ENCODE measurements at regions not wholly inside any gene's neighbourhood (a gene's known extent, or its start where the extent isn't known, plus 50 kb on each side); places are given as distances from the start of the nearest gene placed in this dataset.

DNA sequence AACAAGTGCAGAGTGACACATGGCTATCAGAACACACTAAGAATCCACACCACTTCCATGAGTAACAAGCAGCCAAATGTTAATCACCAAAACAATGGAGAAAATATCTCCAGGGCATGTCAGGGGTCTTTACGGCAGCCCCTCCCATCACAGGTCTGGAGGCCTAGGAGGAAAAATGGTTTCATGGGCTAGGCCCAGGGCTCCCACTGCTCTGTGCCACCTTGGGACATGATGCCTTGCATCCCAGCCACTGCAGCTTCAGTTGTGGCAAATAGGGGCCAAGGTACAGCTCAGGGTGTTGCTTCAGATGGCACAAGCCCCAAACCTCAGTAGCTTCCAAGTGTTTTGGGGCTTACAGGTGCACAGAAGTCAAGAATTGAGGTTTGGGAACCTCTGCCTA, 66.6 kb downstream of the NEURL3 start:
- 83% methylated on average over 1 of the region's 1 CpG for WGBS (ENCODE audit: insufficient coverage)
- peaks cover 0 to 7% of the 10 kb centered on the region in 2 donors for H3K27me3 Mint-ChIP-seq

DNA sequence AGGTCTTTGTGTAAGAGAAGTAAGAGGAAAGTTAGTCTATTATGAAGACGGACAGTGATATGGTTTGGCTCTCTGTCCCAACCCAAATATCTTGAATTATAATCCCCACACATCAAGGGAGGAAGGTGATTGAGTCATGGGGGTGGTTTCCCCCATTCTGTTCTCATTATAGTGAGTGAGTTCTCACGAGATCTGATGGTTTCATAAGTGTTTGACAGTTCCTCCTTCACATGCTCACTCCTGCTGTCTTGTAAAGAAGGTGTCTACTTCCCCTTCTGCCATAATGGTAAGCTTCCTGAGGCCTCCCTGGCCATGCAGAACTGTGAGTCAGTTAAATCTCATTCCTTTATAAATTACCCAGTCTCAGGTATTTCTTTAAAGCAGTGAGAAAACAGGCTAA, 67.6 kb downstream of the NEURL3 start:
- Mint-ChIP-seq H3K27ac (no peak overlapping the region), H3K9me3 (peaks cover 0 to 14% (median 3%) of the 10 kb centered on the region in 3 donors), H3K27me3 (peaks cover 0 to 7% of the 10 kb centered on the region in 2 donors), H3K36me3 (peaks cover 8% of the 10 kb centered on the region), H3K4me3 (no peak overlapping the region), H3K4me1 (no peaks in the 10 kb centered on the region)
- no peaks in the 10 kb centered on the region for H3K36me3 ChIP-seq (ENCODE audit: control insufficient read depth in 2 of 2, extremely low read depth in 1 of 2, insufficient read depth in 1 of 2, low read length in 1 of 2)
- H3K4me1 ChIP-seq (ENCODE audit: control insufficient read depth in 1 of 2, extremely low read depth in 1 of 2, insufficient read depth in 2 of 2, low read length in 2 of 2): no peaks in the 10 kb centered on the region
- no peaks in the 10 kb centered on the region for H3K9me3 ChIP-seq
- peaks cover 0 to 7% of the 10 kb centered on the region in 2 experiments for H3K27me3 ChIP-seq (replicated peaks in 1 of 2; ENCODE audit: control insufficient read depth in 2 of 2, extremely low read depth in 1 of 2, insufficient read depth in 2 of 2, low read length in 1 of 2)
- WGBS (ENCODE audit: insufficient coverage): no CpG with 5 or more reads among the region's 2 CpGs
- no peak for ATAC-seq (replicated peaks in 1 of 4)
- POLR2A ChIA-PET: interaction anchor here in 1 of 2 donors (0.6 kb wide), 1 partner anchor 172 kb away, joined by 4 read pairs; no protein-coding TSS in a partner anchor
- CTCF ChIA-PET: no interaction called here
- no peak for DNase-seq
- H3K27ac ChIP-seq (ENCODE audit: low read length): no peak overlapping the region
- no peak overlapping the region for H3K4me3 ChIP-seq (ENCODE audit: control insufficient read depth in 1 of 2, extremely low read depth in 1 of 2, low read length in 1 of 2)

More for the DNA sequence above, 66.6 kb downstream of the NEURL3 start:
- ChIA-PET CTCF (no interaction called here), POLR2A (no interaction called here)
- Mint-ChIP-seq H3K4me1 (no peaks in the 10 kb centered on the region), H3K36me3 (peaks cover 8% of the 10 kb centered on the region), H3K27ac (no peak overlapping the region), H3K4me3 (no peak overlapping the region), H3K9me3 (peaks cover 0 to 14% (median 3%) of the 10 kb centered on the region in 3 donors)
- no peaks in the 10 kb centered on the region for H3K4me1 ChIP-seq (ENCODE audit: control insufficient read depth in 1 of 2, extremely low read depth in 1 of 2, insufficient read depth in 2 of 2, low read length in 2 of 2)
- H3K36me3 ChIP-seq (ENCODE audit: control insufficient read depth in 2 of 2, extremely low read depth in 1 of 2, insufficient read depth in 1 of 2, low read length in 1 of 2): no peaks in the 10 kb centered on the region
- no peaks in the 10 kb centered on the region for H3K9me3 ChIP-seq
- H3K27ac ChIP-seq (ENCODE audit: low read length): no peak overlapping the region
- no peak overlapping the region for H3K4me3 ChIP-seq (ENCODE audit: control insufficient read depth in 1 of 2, extremely low read depth in 1 of 2, low read length in 1 of 2)
- peaks cover 0 to 7% of the 10 kb centered on the region in 2 experiments for H3K27me3 ChIP-seq (replicated peaks in 1 of 2; ENCODE audit: control insufficient read depth in 2 of 2, extremely low read depth in 1 of 2, insufficient read depth in 2 of 2, low read length in 1 of 2)
- ATAC-seq (replicated peaks in 1 of 4) (no peak), DNase-seq (no peak)

DNA sequence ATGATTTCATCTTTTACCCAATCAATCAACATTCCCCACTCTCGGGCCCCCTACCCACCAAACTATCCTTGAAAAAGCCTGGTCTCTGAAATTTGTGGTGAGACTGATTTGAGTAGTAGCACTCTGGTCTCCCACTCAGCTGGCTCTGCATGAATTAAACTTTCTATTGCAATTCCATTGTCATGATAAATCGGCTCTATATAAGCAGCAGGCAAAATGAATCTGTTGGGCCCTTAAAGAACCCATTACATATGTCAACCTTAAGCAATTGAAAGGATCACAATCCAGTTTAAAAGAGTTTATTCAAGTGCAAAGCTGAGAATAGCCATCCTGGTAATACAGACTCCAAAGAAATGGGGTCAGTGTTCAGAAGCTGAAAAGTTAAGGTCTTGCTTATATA, 68.2 kb downstream of the NEURL3 start:
- no peaks in the 10 kb centered on the region for H3K4me1 Mint-ChIP-seq
- ATAC-seq (replicated peaks in 1 of 4): no peak
- H3K27me3 Mint-ChIP-seq: peaks cover 0 to 7% of the 10 kb centered on the region in 2 donors
- H3K27me3 ChIP-seq (replicated peaks in 1 of 2; ENCODE audit: control insufficient read depth in 2 of 2, extremely low read depth in 1 of 2, insufficient read depth in 2 of 2, low read length in 1 of 2): peaks cover 0 to 7% of the 10 kb centered on the region in 2 experiments
- H3K27ac Mint-ChIP-seq: no peak overlapping the region
- no CpG with 5 or more reads among the region's 2 CpGs for WGBS (ENCODE audit: insufficient coverage)
- H3K4me3 ChIP-seq (ENCODE audit: control insufficient read depth in 1 of 2, extremely low read depth in 1 of 2, low read length in 1 of 2): no peak overlapping the region
- H3K9me3 Mint-ChIP-seq: peaks cover 0 to 14% (median 3%) of the 10 kb centered on the region in 3 donors
- no peaks in the 10 kb centered on the region for H3K4me1 ChIP-seq (ENCODE audit: control insufficient read depth in 1 of 2, extremely low read depth in 1 of 2, insufficient read depth in 2 of 2, low read length in 2 of 2)
- POLR2A ChIA-PET: interaction anchor here in 1 of 2 donors (0.6 kb wide), 1 partner anchor 173 kb away, joined by 4 read pairs; no protein-coding TSS in a partner anchor
- no peaks in the 10 kb centered on the region for H3K9me3 ChIP-seq
- DNase-seq: no peak
- no peaks in the 10 kb centered on the region for H3K36me3 ChIP-seq (ENCODE audit: control insufficient read depth in 2 of 2, extremely low read depth in 1 of 2, insufficient read depth in 1 of 2, low read length in 1 of 2)
- CTCF ChIA-PET: no interaction called here
- no peak overlapping the region for H3K4me3 Mint-ChIP-seq
- H3K36me3 Mint-ChIP-seq: peaks cover 8% of the 10 kb centered on the region
- H3K27ac ChIP-seq (ENCODE audit: low read length): no peak overlapping the region

DNA sequence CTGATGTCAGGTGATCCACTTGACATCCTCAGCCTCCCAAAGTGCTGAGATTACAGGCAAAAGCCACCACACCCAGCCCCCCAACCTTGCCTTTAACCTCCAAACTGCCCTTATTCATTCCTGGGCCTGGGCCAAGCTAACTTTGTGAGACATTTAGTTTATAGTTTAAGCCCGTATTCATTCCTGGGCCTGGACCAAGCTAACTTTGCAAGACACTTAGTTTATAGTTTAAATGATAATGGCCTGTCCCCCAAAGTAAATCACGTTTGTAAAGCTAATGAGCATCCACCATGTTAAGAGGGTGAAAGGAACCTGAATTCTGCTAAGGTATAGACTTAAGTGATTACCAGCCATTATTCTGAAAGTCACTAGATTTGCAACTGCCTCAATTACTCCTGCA, 68.7 kb downstream of the NEURL3 start:
- Mint-ChIP-seq H3K36me3 (peaks cover 8% of the 10 kb centered on the region), H3K4me3 (no peak overlapping the region), H3K4me1 (no peaks in the 10 kb centered on the region), H3K27me3 (peaks cover 0 to 7% of the 10 kb centered on the region in 2 donors), H3K27ac (no peak overlapping the region), H3K9me3 (peaks cover 0 to 14% (median 3%) of the 10 kb centered on the region in 3 donors)
- H3K4me3 ChIP-seq (ENCODE audit: control insufficient read depth in 1 of 2, extremely low read depth in 1 of 2, low read length in 1 of 2): no peak overlapping the region
- CTCF ChIA-PET: no interaction called here
- no peak overlapping the region for H3K27ac ChIP-seq (ENCODE audit: low read length)
- DNase-seq (no peak), ATAC-seq (replicated peaks in 1 of 4) (no peak)
- H3K36me3 ChIP-seq (ENCODE audit: control insufficient read depth in 2 of 2, extremely low read depth in 1 of 2, insufficient read depth in 1 of 2, low read length in 1 of 2): no peaks in the 10 kb centered on the region
- no peaks in the 10 kb centered on the region for H3K4me1 ChIP-seq (ENCODE audit: control insufficient read depth in 1 of 2, extremely low read depth in 1 of 2, insufficient read depth in 2 of 2, low read length in 2 of 2)
- no peaks in the 10 kb centered on the region for H3K9me3 ChIP-seq
- WGBS (ENCODE audit: insufficient coverage): no CpG with 5 or more reads among the region's 2 CpGs
- POLR2A ChIA-PET: no interaction called here
- H3K27me3 ChIP-seq (replicated peaks in 1 of 2; ENCODE audit: control insufficient read depth in 2 of 2, extremely low read depth in 1 of 2, insufficient read depth in 2 of 2, low read length in 1 of 2): peaks cover 0 to 7% of the 10 kb centered on the region in 2 experiments

DNA sequence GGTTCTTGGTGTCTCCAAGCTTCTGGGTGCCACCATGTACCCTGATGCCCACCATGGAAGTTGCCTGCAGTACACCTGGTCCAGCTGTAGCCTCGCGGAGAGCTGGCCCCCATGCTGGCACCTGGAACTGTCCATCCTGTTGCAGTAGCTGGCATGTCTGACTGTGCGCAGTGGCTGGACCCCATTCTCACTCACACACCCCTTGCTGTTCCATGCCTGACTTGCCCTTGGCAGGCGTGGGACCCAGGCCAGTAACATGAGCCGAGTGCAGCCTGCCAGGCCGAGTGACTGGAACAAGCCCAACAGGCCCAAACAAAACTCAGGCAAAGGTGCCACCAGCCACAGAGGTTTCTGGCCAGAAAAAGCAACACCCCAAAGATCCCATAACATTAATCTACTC, 73.8 kb downstream of the NEURL3 start:
- Mint-ChIP-seq H3K4me3 (no peak overlapping the region), H3K27me3 (peaks cover 11 to 29% of the 10 kb centered on the region in 2 donors), H3K9me3 (peaks cover 0 to 7% (median 3%) of the 10 kb centered on the region in 3 donors), H3K36me3 (no peaks in the 10 kb centered on the region), H3K4me1 (peaks cover 0 to 2% (median 0%) of the 10 kb centered on the region in 3 donors), H3K27ac (no peak overlapping the region)
- Histone ChIP-seq H3K36me3 (ENCODE audit: control insufficient read depth in 2 of 2, extremely low read depth in 1 of 2, insufficient read depth in 1 of 2, low read length in 1 of 2) (no peaks in the 10 kb centered on the region), H3K27me3 (replicated peaks in 1 of 2; ENCODE audit: control insufficient read depth in 2 of 2, extremely low read depth in 1 of 2, insufficient read depth in 2 of 2, low read length in 1 of 2) (peaks cover 0 to 12% of the 10 kb centered on the region in 2 experiments), H3K9me3 (no peaks in the 10 kb centered on the region), H3K27ac (ENCODE audit: low read length) (no peak overlapping the region), H3K4me3 (ENCODE audit: control insufficient read depth in 1 of 2, extremely low read depth in 1 of 2, low read length in 1 of 2) (no peak overlapping the region), H3K4me1 (ENCODE audit: control insufficient read depth in 1 of 2, extremely low read depth in 1 of 2, insufficient read depth in 2 of 2, low read length in 2 of 2) (no peaks in the 10 kb centered on the region)
- ATAC-seq (replicated peaks in 1 of 4): no peak
- 94% methylated on average over 6 of the region's 6 CpGs for WGBS (ENCODE audit: insufficient coverage)
- ChIA-PET POLR2A (no interaction called here), CTCF (interaction anchor here (0.5 to 0.6 kb wide), 2 partner anchors 11 to 38 kb away, joined by 3 to 4 read pairs; no protein-coding TSS in a partner anchor)
- no peak for DNase-seq

DNA sequence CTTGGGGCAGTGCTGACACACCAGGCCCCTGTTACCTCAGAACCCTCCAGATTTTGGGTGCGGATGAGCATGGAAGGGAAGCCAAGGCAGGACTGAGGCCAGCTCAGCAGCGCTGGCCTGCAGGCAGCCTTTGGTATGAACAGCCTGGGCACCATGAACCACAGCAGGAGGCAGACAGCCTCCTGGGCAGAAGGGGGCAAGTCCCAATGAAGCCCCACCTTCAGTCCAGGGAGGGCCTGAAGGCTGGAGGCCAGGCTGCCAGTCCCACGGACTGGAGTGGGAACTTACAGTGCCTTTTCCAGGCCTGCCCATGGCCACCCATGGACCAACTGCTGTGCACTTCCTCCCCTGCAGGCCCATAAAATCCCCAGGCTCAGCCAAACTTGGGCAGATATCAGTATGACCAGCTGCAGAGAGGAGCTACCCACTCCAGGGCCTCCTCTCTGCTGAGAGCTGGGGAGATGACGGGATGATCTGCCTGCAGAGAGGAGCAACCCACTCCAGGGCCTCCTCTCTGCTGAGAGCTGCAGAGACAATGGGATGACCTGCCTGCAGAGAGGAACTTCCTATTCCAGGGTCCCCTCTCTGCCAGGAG, 74.7 kb downstream of the NEURL3 start:
- no peaks in the 10 kb centered on the region for H3K36me3 ChIP-seq (ENCODE audit: control insufficient read depth in 2 of 2, extremely low read depth in 1 of 2, insufficient read depth in 1 of 2, low read length in 1 of 2)
- no peak overlapping the region for H3K27ac ChIP-seq (ENCODE audit: low read length)
- peak overlapping the region in 1 of 2 donors; percentile 23 for H3K4me3 ChIP-seq (ENCODE audit: control insufficient read depth in 1 of 2, extremely low read depth in 1 of 2, low read length in 1 of 2)
- CTCF ChIA-PET: interaction anchor here in 1 of 2 donors (0.6 kb wide), 1 partner anchor 10 kb away, joined by 3 read pairs; no protein-coding TSS in a partner anchor
- H3K27me3 ChIP-seq (replicated peaks in 1 of 2; ENCODE audit: control insufficient read depth in 2 of 2, extremely low read depth in 1 of 2, insufficient read depth in 2 of 2, low read length in 1 of 2): peaks cover 0 to 12% of the 10 kb centered on the region in 2 experiments
- POLR2A ChIA-PET: no interaction called here
- ATAC-seq (replicated peaks in 1 of 4): no peak
- Mint-ChIP-seq H3K4me1 (peaks cover 0 to 2% (median 0%) of the 10 kb centered on the region in 3 donors), H3K9me3 (peaks cover 0 to 10% (median 3%) of the 10 kb centered on the region in 3 donors), H3K27me3 (peaks cover 15 to 33% of the 10 kb centered on the region in 2 donors), H3K36me3 (no peaks in the 10 kb centered on the region), H3K27ac (no peak overlapping the region), H3K4me3 (no peak overlapping the region)
- WGBS (ENCODE audit: insufficient coverage): 92% methylated on average over 4 of the region's 4 CpGs
- H3K4me1 ChIP-seq (ENCODE audit: control insufficient read depth in 1 of 2, extremely low read depth in 1 of 2, insufficient read depth in 2 of 2, low read length in 2 of 2): no peaks in the 10 kb centered on the region
- H3K9me3 ChIP-seq: no peaks in the 10 kb centered on the region
- no peak for DNase-seq

Data from T-cell (primary cell).